Mucosa of descending colon (tissue), 3 donors: ENCODE measurements at regions not wholly inside any gene's neighbourhood (a gene's known extent, or its start where the extent isn't known, plus 50 kb on each side); places are given as distances from the start of the nearest gene placed in this dataset.
A peak's percentile ranks its signal among the peaks of the same experiment; 100 is the strongest.

Experiments used
- ATAC-seq: fragments of 200-7000 bp; cut with Tn5 transposase; one replicate; pipeline ENCODE4 v1.9.1; 2020; ENCODE audit warnings: mild to moderate bottlenecking, moderate library complexity
- DNase-seq, 3 donors: peaks; one replicate each; pipeline ENCODE4 v3.0.0-alpha.2; 2020
- H3K36me3 ChIP-seq: fragments of 200-600 bp; one replicate; pipeline ENCODE4 v1.8.0; 2021; ENCODE audit warnings: low read depth, mild to moderate bottlenecking
- H3K4me1 ChIP-seq: fragments of 200-600 bp; one replicate; pipeline ENCODE4 v1.8.0; 2021; ENCODE audit warnings: low read depth, mild to moderate bottlenecking
- H3K4me3 ChIP-seq: fragments of 200-600 bp; one replicate; pipeline ENCODE4 v1.8.0; 2021; ENCODE audit warnings: mild to moderate bottlenecking
- H3K9me3 ChIP-seq: fragments of 200-600 bp; one replicate; pipeline ENCODE4 v1.8.0; 2021; ENCODE audit warnings: mild to moderate bottlenecking
- intact Hi-C, 2 donors: fragments of 100-400 bp; cut with DNase I in 1 of 2; cut with micrococcal nuclease in 1 of 2; formaldehyde crosslinking; loops; one replicate each; pipeline versions ENCODE4 v1.11.0 to v1.11.1; 2022; cut with DNase I, micrococcal nuclease
- TF ChIP-seq, protein P1 (sequence below): fragments of 200-600 bp; IDR thresholded peaks from one replicate; pipeline ENCODE4 v1.8.0; 2022; ENCODE audit warnings: antibody characterized with exemption, mild to moderate bottlenecking
- donor health status: DM: no; HTN: no; CAD: no; lungs with moderate emphysema.
- donor health status: DM: no; HTN: no; CAD: no.
- donor health status: DM: no; HTN: yes; CAD: no.

DNA sequence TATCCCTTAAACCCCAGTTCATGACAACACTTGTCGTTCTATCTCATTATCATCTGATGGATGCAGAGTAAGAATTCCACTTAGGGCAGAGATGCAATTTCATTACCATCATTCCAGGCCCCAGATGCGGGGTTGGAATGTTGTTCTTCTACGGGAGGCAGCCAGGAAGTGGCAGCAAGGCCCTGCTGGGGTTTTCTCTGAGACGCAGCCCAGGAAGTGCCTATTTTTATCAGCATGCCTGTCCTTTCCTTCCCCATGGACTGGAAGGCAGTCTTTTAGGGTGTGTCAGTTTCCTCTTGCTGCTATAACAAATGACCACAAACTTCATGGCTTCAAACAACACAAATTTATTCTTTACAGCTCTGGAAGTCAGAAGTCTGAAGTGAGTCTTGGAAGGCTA, 246.6 kb upstream of the DYNLRB2 start:
- Histone ChIP-seq H3K9me3 (no peaks in the 10 kb centered on the region), H3K4me3 (no peak overlapping the region), H3K36me3 (no peaks in the 10 kb centered on the region), H3K4me1 (no peaks in the 10 kb centered on the region)
- DNase-seq (no peak), ATAC-seq (no peak)
- intact Hi-C loops, result no loop called here
- TF ChIP-seq, protein P1, sequence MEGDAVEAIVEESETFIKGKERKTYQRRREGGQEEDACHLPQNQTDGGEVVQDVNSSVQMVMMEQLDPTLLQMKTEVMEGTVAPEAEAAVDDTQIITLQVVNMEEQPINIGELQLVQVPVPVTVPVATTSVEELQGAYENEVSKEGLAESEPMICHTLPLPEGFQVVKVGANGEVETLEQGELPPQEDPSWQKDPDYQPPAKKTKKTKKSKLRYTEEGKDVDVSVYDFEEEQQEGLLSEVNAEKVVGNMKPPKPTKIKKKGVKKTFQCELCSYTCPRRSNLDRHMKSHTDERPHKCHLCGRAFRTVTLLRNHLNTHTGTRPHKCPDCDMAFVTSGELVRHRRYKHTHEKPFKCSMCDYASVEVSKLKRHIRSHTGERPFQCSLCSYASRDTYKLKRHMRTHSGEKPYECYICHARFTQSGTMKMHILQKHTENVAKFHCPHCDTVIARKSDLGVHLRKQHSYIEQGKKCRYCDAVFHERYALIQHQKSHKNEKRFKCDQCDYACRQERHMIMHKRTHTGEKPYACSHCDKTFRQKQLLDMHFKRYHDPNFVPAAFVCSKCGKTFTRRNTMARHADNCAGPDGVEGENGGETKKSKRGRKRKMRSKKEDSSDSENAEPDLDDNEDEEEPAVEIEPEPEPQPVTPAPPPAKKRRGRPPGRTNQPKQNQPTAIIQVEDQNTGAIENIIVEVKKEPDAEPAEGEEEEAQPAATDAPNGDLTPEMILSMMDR, result no peak

DNA sequence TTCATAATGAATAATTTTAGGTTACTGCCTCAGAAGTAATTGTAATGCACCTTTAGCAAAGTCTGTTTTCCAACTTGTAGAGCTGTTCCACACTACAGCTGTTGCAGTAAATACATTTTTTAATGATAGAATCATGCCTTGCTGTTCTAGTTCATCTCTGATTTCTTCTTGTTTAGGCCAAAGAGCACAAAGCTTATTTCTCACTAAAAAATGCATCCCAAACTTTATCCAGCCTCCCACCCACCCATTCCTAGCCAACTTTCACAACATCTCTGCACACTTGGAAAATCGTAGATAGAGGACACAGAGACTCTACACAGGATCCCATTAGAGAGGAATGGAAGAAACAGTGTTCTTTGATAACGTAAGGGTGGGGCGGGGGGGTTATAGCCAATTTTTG, 252.2 kb upstream of the DYNLRB2 start:
- TF ChIP-seq, protein P1, result no peak
- Histone ChIP-seq H3K4me1 (peaks cover 3% of the 10 kb centered on the region), H3K9me3 (no peaks in the 10 kb centered on the region), H3K4me3 (no peak overlapping the region), H3K36me3 (no peaks in the 10 kb centered on the region)
- intact Hi-C loops, result no loop called here
- ATAC-seq (no peak), DNase-seq (no peak)

DNA sequence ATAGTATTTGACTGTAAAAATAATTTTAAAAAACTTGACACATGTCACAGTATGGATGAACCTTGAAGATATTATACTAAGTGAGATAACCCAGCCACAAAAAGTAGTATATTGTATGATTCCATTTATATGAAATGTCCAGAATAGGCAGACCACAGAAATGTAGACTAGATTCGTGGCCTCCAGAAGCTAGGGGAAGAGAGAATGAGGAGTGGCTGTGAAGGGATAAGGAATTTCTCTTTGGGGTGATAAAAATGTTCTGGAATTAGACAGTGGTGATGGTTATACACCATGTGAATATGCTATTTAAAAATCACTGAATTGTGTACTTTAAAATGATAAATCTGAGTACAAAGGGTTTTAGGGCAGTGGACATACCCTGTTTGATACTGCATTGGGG, 253.1 kb upstream of the DYNLRB2 start:
- Histone ChIP-seq H3K9me3 (no peaks in the 10 kb centered on the region), H3K36me3 (no peaks in the 10 kb centered on the region), H3K4me1 (peaks cover 3% of the 10 kb centered on the region), H3K4me3 (no peak overlapping the region)
- TF ChIP-seq, protein P1, result no peak
- ATAC-seq (no peak), DNase-seq (no peak)
- intact Hi-C loops, result no loop called here

DNA sequence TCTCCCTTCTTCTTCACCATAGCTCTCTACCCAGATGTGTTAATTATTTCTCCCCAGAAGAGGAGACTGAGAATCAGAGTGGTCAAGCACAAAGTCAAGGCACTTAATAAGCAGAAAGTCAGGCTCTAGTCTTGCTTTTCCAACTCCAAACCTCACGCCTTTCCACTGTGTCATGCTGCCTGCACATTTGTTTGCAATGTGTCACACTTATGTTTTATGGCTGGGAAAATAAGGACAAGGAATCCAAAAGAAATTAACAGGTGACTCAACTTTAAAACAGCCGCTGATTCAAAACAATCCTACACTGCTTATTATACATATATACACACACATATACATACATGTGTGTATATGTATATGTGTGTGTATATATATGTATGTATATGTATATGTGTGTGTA, 255.7 kb upstream of the DYNLRB2 start:
- TF ChIP-seq, protein P1, result no peak
- Histone ChIP-seq H3K36me3 (no peaks in the 10 kb centered on the region), H3K4me1 (peaks cover 3% of the 10 kb centered on the region), H3K4me3 (no peak overlapping the region), H3K9me3 (no peaks in the 10 kb centered on the region)
- intact Hi-C loops, result no loop called here
- DNase-seq, result no peak
- ATAC-seq, result peak; percentile 80

DNA sequence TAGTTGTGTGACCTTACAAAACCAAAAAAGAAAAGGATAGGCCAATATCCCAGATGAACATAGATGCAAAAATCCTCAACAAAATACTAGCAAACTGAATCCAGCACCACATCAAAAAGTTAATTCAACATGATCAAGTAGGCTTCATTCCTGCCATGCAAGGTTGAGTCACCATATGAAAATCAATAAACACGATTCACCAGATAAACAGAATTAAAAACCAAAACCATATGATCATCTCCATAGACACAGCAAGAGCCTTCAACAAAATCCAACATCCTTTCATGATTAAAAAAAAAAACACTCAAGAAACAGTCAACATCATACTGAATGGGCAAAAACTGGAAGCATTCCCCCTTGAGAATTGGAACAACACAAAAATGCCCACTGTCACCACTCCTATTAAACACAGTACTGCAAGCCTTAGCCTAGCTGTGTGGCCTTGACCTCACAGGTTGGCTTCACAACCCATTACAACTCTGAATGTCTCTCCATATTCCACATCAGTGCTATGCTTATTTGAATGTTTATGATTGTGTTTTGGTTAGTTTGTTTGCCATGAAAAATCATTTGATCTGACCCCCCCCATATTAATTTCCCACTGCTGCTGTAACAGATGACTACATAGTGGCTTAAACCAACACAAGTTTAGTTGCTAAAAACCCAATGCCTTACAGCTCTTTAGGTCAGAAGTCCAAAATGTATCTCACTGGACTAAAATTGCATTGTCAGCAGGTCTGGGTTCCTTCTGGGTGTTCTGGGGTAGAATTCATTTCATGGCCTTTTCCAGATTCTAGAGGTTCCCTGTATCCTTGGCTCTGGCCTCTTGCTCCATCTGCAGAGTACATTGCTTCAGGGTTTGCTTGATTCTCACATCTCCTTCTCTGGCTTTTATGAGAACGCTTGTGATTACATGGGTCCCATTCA, 257.1 kb upstream of the DYNLRB2 start:
- DNase-seq (no peak), ATAC-seq (no peak)
- no peaks in the 10 kb centered on the region for H3K36me3 ChIP-seq
- intact Hi-C loops, result no loop called here
- no peak overlapping the region for H3K4me3 ChIP-seq
- peaks cover 3% of the 10 kb centered on the region for H3K4me1 ChIP-seq
- H3K9me3 ChIP-seq, result no peaks in the 10 kb centered on the region
- TF ChIP-seq, protein P1, result no peak
